ENCODE measurements at regions not wholly inside any gene's neighbourhood (a gene's known extent, or its start where the extent isn't known, plus 50 kb on each side); places are given as distances from the start of the nearest gene placed in this dataset.
"Not testable (repeated sequence)": the region's sequence is repeated elsewhere in the genome, so short reads cannot be mapped to it uniquely, and the experiment has no call there.

DNA sequence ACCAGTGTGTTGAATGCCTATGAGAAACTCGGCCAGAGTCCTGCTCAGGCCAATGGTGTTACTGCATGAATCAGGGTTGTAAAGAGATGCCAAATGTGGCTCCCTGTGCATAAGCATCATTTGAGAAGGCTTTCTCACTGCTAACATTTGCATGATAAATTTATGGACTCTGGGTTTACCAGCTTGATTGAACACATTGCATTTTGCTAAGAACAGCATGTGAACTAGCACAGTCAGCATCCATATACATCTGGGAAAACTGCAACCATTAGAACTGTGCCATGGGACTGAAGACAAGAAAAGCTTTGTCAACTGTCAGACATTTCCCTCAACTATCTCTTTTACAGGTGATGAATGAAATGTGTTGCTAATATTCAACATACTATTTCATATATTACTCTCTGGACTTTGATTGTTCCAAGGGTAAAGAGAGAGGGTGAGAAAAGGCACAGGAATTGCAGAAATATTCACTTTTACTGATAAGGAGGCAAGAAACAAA lies 1427.4 kb upstream of the ADGRL3 start:
- TF ChIP-seq, protein P1, sequence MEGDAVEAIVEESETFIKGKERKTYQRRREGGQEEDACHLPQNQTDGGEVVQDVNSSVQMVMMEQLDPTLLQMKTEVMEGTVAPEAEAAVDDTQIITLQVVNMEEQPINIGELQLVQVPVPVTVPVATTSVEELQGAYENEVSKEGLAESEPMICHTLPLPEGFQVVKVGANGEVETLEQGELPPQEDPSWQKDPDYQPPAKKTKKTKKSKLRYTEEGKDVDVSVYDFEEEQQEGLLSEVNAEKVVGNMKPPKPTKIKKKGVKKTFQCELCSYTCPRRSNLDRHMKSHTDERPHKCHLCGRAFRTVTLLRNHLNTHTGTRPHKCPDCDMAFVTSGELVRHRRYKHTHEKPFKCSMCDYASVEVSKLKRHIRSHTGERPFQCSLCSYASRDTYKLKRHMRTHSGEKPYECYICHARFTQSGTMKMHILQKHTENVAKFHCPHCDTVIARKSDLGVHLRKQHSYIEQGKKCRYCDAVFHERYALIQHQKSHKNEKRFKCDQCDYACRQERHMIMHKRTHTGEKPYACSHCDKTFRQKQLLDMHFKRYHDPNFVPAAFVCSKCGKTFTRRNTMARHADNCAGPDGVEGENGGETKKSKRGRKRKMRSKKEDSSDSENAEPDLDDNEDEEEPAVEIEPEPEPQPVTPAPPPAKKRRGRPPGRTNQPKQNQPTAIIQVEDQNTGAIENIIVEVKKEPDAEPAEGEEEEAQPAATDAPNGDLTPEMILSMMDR (IDR thresholded peaks at IDR 0.05; ENCODE audit: insufficient read depth, missing control alignments): no peak
- FAIRE-seq (no peak), DNase-seq (ENCODE audit: insufficient read length, low spot score) (no peak)

DNA sequence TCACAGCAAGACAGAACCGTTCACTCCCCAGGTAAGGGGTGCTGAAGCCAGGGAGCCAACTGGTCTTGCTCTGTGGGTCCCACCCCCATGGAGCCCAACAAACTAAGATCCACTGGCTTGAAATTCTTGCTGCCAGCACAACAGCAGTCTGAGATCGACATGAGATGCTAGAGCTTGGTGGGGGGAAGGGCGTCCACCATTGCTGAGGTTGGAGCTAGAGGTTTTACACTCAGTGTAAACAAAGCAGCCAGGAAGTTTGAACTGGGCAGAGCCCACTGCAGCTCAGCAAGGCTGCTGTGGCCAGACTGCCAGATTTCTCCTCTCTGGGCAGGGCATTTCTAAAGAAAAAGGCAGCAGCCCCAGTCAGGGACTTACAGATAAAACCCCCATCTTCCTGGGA lies 1419.9 kb upstream of the ADGRL3 start:
- DNase-seq (ENCODE audit: insufficient read length, low spot score); FAIRE-seq: not testable (repeated sequence)

DNA sequence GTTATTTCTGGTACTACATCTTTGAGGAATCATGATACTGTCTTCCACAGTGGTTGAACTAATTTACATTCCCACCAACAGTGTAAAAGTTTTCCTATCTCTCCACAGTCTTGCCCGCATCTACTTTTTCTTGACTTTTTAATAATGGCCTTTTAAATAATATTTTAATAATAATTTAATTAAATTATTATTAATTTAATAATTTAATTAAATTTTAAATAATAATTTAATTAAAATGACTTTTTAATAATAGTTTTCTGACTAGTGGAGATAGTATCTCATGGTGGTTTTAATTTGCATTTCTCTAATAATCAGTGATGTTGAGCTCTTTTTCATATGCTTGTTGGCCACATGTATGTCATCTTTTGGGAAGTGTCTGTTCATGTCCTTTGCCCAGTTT lies 1395.0 kb upstream of the ADGRL3 start:
- TF ChIP-seq, protein P1 (IDR thresholded peaks at IDR 0.05; ENCODE audit: insufficient read depth, missing control alignments): no peak
- FAIRE-seq (no peak), DNase-seq (ENCODE audit: insufficient read length, low spot score) (no peak)

DNA sequence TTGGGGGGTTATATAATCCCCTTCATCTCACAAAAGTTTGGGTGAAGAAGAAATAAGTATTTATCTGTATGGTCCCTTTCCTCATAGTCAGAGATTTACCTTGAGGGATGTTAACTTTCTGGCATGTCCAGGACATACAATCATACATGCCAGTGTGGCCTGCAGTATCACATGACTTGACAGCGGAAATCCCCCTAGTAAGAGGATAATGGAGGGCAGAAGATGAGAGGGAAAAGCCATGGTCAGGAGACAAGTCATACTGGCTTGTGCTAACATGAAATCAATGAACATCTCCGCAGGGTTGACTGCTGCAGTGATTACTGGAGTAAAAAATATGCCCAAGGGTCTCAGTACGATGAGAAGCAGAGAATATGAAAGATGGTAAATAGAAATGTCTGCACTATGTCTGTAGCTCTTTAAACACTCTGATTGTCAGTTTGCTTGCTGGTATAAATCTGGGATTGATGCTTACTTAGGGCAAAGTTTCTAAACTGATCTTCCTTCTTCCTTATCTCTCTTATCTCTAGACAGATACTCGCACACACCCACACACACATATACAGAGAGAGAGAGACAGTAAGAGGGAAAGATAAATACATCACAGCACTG lies 1385.6 kb upstream of the ADGRL3 start:
- TF ChIP-seq, protein P1 (IDR thresholded peaks at IDR 0.05; ENCODE audit: insufficient read depth, missing control alignments): no peak
- FAIRE-seq: no peak
- DNase-seq (ENCODE audit: insufficient read length, low spot score): no peak

DNA sequence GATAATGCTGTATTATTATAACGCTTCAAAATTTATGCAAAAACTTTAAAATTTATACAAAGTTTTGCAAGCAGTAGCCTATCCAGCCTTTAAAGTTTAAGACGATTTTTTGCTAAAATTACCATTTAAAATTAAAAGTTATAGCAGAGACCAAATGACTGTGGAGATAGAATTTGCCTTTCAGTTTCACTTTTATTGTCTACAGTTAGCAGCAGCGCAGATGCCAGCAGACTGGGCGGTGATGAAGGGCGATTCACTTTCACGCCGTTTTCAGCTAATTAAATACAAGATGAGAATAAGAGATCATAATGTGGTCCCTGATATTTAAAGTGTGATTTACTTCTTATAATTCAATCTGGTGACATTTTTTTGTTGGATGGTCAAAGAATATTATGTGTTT lies 1381.5 kb upstream of the ADGRL3 start:
- no peak for DNase-seq (ENCODE audit: insufficient read length, low spot score)
- FAIRE-seq: no peak
- TF ChIP-seq, protein P1 (IDR thresholded peaks at IDR 0.05; ENCODE audit: insufficient read depth, missing control alignments): no peak

DNA sequence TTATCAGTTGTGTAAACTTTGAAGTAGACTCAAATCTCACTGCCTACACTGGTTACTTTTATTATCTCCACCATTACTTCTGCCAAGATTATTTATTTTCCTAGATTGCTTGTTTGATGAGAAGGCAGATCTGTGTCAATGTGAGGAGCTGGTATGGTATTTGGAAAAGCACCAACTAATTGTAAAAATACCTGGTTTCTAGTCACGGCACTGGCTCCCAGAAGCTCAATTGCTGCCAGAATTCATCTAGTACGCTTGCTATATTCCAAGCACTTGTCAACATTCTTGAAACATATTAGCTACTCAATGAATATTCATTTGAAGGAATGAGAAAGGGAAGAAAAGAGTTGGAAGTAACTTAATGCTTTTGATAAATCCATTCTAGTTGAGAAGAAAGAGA lies 1376.8 kb upstream of the ADGRL3 start:
- TF ChIP-seq, protein P1 (IDR thresholded peaks at IDR 0.05; ENCODE audit: insufficient read depth, missing control alignments): no peak
- FAIRE-seq (no peak), DNase-seq (ENCODE audit: insufficient read length, low spot score) (no peak)

DNA sequence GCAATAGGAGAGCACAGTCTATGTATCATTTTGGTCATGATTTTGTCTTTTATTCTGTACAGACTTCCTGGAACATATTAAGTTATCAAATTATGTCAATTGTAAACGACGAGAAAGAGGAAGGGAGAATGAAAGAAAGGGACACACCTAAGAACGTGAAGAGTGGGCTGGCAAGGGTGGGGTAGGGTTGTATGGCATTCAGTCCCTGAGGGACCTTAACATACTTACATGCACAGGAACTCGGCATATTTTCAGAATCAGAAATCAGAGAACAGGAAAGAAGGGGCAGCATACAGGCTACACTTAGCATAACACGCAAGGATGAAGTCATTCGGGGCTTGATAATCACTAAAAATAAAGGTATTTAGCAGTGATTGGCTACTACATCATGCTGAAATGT lies 1375.0 kb upstream of the ADGRL3 start:
- DNase-seq (ENCODE audit: insufficient read length, low spot score): no peak
- TF ChIP-seq, protein P1 (IDR thresholded peaks at IDR 0.05; ENCODE audit: insufficient read depth, missing control alignments): no peak
- FAIRE-seq: no peak

DNA sequence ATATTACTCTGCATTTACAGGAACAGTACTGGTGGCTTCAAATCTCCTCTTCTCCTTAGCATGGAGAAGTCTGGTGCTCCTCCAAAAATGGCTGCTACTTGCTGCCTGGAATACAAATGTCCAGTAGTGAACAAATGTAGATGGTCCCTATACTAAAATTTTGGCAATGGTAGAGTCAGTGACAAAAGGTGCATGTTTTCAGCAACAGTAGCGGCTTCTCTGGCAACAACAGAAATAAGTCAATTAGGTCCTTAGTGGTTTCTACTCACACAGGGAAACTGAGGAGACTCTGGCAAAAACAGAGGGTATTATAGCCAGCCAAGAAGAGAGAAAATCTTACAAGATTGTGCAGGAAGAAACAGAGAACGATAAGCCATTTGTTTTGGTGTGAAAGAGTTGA lies 1368.4 kb upstream of the ADGRL3 start:
- DNase-seq (ENCODE audit: insufficient read length, low spot score) (no peak), FAIRE-seq (no peak)
- TF ChIP-seq, protein P1 (IDR thresholded peaks at IDR 0.05; ENCODE audit: insufficient read depth, missing control alignments): no peak
